GM12878 (cell line): ENCODE measurements at regions not wholly inside any gene's neighbourhood (a gene's known extent, or its start where the extent isn't known, plus 50 kb on each side); places are given as distances from the start of the nearest gene placed in this dataset.

Experiments
- CHD2 ChIP-seq: IDR thresholded peaks from 2 replicates; pipeline ENCODE4 v1.6.1; 2011; ENCODE audit warnings: low read depth, low read length, improper control_type of control experiment, borderline replicate concordance
- E2F4 ChIP-seq: IDR thresholded peaks from 2 replicates; pipeline ENCODE4 v1.6.1; 2012; ENCODE audit warnings: low read depth, low read length, improper control_type of control experiment
- ELK1 ChIP-seq: IDR thresholded peaks from 2 replicates; pipeline ENCODE4 v1.6.1; 2012; ENCODE audit warnings: low read depth, low read length, improper control_type of control experiment
- FOS ChIP-seq: IDR thresholded peaks from 3 replicates; pipeline ENCODE4 v1.6.1; 2011; ENCODE audit warnings: borderline replicate concordance; ENCODE audit not compliant: insufficient read length; ENCODE audit errors: extremely low read depth
- IKZF2 ChIP-seq, 2 experiments: fragments of 450-650 bp; IDR thresholded peaks; 2 replicates each; pipeline ENCODE4 v1.6.1; 2017; ENCODE audit warnings: mild to moderate bottlenecking in 2 of 2, moderate library complexity in 2 of 2
- MLLT1 ChIP-seq: fragments of 450-650 bp; IDR thresholded peaks from 2 replicates; pipeline ENCODE4 v1.6.1; 2016; ENCODE audit warnings: mild to moderate bottlenecking
- NR2C2 ChIP-seq: IDR thresholded peaks from 2 replicates; pipeline ENCODE4 v1.6.1; 2011; ENCODE audit warnings: borderline replicate concordance, low read depth; ENCODE audit not compliant: control insufficient read depth, insufficient read length
- PBX3 ChIP-seq: IDR thresholded peaks from 2 replicates; pipeline ENCODE4 v1.6.1; 2011; ENCODE audit warnings: mild to moderate bottlenecking, low read depth, low read length, moderate library complexity; ENCODE audit not compliant: insufficient replicate concordance
- SUZ12 ChIP-seq: fragments of 200-600 bp; sonication (generic); IDR thresholded peaks from one replicate; pipeline ENCODE4 v1.6.1; 2018; ENCODE audit warnings: antibody characterized with exemption, mild to moderate bottlenecking; ENCODE audit not compliant: unreplicated experiment
- YBX1 ChIP-seq: fragments of 450-650 bp; IDR thresholded peaks from 2 replicates; pipeline ENCODE4 v1.6.1; 2016; ENCODE audit warnings: antibody characterized with exemption
- ZBTB40 ChIP-seq: fragments of 450-650 bp; IDR thresholded peaks from 2 replicates; pipeline ENCODE4 v1.6.1; 2016; ENCODE audit warnings: mild to moderate bottlenecking, moderate library complexity, borderline replicate concordance
- TF ChIP-seq, protein P1 (sequence below): fragments of 450-650 bp; IDR thresholded peaks from 2 replicates; pipeline ENCODE4 v1.6.1; 2018; ENCODE audit warnings: borderline replicate concordance, mild to moderate bottlenecking; ENCODE audit not compliant: partially characterized antibody

DNA sequence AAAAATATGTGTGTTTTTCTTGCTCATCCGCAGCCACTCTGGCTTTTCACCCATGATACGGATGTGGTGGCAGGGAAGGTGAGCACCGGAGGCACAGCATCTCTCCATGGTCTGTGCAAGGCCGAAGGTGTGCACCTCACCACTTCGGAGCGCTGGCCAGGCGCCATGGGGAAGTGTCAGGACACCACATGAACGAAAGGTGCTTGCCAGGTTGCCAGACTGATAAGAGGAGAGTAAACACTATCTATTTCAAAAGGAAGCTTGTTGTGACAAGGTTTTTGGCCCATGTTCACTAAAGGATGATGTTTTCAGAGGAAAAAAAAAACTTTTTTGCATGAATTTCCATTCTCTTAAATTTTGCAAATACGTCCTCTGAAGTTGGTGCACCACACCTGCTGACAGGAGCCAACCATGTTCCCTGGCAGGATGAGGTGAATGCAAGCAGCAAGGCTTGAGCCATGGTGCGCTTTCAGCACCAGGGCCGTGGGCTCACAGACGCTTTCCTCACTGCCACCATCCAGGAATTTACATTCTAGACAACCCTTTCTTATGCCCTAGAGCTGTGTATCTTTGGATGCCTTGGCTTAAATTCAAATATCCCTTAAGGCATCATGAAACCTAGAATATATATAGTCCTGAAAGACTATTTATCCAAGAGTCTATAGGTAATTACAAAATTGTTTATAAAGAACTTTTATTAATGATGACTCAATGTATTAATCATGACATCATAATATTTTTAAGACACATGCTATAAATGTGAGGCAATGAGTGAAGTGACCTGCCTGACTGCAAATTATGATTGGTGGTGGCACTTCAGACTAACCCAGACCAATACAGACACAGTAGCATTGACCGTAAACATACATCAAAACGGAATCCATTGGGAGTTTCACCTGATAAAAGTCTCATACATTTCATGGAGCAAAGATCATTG is 234.5 kb downstream of the TFAP2A start (continued):
- no peak for TF ChIP-seq ZBTB40
- TF ChIP-seq FOS = no peak
- TF ChIP-seq YBX1 = no peak
- TF ChIP-seq MLLT1 = no peak
- TF ChIP-seq PBX3 = no peak
- no peak for TF ChIP-seq ELK1
- no peak for TF ChIP-seq SUZ12
- no peak for TF ChIP-seq CHD2
- no peak for TF ChIP-seq NR2C2
- TF ChIP-seq, protein P1, sequence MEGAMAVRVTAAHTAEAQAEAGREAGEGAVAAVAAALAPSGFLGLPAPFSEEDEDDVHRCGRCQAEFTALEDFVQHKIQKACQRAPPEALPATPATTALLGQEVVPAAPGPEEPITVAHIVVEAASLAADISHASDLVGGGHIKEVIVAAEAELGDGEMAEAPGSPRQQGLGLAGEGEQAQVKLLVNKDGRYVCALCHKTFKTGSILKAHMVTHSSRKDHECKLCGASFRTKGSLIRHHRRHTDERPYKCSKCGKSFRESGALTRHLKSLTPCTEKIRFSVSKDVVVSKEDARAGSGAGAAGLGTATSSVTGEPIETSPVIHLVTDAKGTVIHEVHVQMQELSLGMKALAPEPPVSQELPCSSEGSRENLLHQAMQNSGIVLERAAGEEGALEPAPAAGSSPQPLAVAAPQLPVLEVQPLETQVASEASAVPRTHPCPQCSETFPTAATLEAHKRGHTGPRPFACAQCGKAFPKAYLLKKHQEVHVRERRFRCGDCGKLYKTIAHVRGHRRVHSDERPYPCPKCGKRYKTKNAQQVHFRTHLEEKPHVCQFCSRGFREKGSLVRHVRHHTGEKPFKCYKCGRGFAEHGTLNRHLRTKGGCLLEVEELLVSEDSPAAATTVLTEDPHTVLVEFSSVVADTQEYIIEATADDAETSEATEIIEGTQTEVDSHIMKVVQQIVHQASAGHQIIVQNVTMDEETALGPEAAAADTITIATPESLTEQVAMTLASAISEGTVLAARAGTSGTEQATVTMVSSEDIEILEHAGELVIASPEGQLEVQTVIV = no peak
- no peak for TF ChIP-seq IKZF2 (IDR thresholded peaks at IDR 0.05)
- no peak for TF ChIP-seq E2F4
